ENCODE measurements at regions not wholly inside any gene's neighbourhood (a gene's known extent, or its start where the extent isn't known, plus 50 kb on each side); places are given as distances from the start of the nearest gene placed in this dataset.

GRCh38 chr18:34128436-34128835 is 96.3 kb downstream of the NOL4 start:
- Histone ChIP-seq H2AFZ (ENCODE audit: low read depth) (no peak overlapping the region), H3K9me2 (no peaks in the 10 kb centered on the region), H3K9ac (no peak overlapping the region), H3K9me3 (no peaks in the 10 kb centered on the region; the same call in 1 of the 2 replicates), H3K79me2 (ENCODE audit: insufficient read depth) (no peaks in the 10 kb centered on the region), H4K20me1 (ENCODE audit: insufficient read depth) (no peaks in the 10 kb centered on the region), H3K36me3 (replicated peaks in 1 of 2; ENCODE audit: control insufficient read depth in 1 of 2, insufficient read depth in 2 of 2, low read length in 1 of 2) (no peaks in the 10 kb centered on the region), H3K27ac (ENCODE audit: low read depth in 2 of 2, low read length in 1 of 2) (no peak overlapping the region), H3K27me3 (ENCODE audit: insufficient read depth) (no peaks in the 10 kb centered on the region), H3F3A (replicated peaks; ENCODE audit: insufficient read depth) (no peaks in the 10 kb centered on the region), H3K4me3 (ENCODE audit: low read depth in 2 of 2, low read length in 1 of 2) (no peak overlapping the region), H3K4me1 (ENCODE audit: control insufficient read depth in 1 of 2, insufficient read depth in 2 of 2, low read depth in 1 of 2, low read length in 1 of 2) (no peaks in the 10 kb centered on the region), H3K4me2 (no peak overlapping the region)
- CTCF ChIA-PET, result interaction anchor here (0.8 to 1.6 kb wide), 4 partner anchors 67 to 289 kb away, joined by 3 to 5 read pairs (median 5); no protein-coding TSS in a partner anchor
- POLR2A ChIA-PET, result no interaction called here
- TF ChIP-seq TEAD4 (IDR thresholded peaks at IDR 0.05; ENCODE audit: borderline replicate concordance, insufficient read depth), result no peak
- TF ChIP-seq ELF1 (IDR thresholded peaks at IDR 0.05), result no peak
- TF ChIP-seq REST (IDR thresholded peaks at IDR 0.05; ENCODE audit: low read depth, low read length), result no peak
- no peak for TF ChIP-seq JUND (IDR thresholded peaks at IDR 0.05)
- TF ChIP-seq SMC3 (IDR thresholded peaks at IDR 0.05; ENCODE audit: low read depth, low read length), result no peak
- no peak for TF ChIP-seq IRF3 (IDR thresholded peaks at IDR 0.05; ENCODE audit: low read depth, low read length)
- TF ChIP-seq GATA2 (CRISPR knock-in tag; IDR thresholded peaks at IDR 0.05), result no peak
- TF ChIP-seq GABPA (IDR thresholded peaks at IDR 0.05; ENCODE audit: low read depth), result no peak
- no peak for TF ChIP-seq RAD21 (IDR thresholded peaks at IDR 0.05; ENCODE audit: low read length)
- TF ChIP-seq RCOR1 (IDR thresholded peaks at IDR 0.05; ENCODE audit: low read length), result no peak
- no peak for TF ChIP-seq ZBTB33 (IDR thresholded peaks at IDR 0.05; ENCODE audit: borderline replicate concordance, low read depth)
- no peak for DNase-seq

GRCh38 chr18:34126121-34126520 is 98.6 kb downstream of the NOL4 start:
- Histone ChIP-seq H3K27me3 (ENCODE audit: insufficient read depth) (no peaks in the 10 kb centered on the region), H3F3A (replicated peaks; ENCODE audit: insufficient read depth) (no peaks in the 10 kb centered on the region), H3K27ac (ENCODE audit: low read depth in 2 of 2, low read length in 1 of 2) (no peak overlapping the region), H3K9me2 (no peaks in the 10 kb centered on the region), H3K79me2 (ENCODE audit: insufficient read depth) (no peaks in the 10 kb centered on the region), H3K4me2 (no peak overlapping the region), H3K36me3 (replicated peaks in 1 of 2; ENCODE audit: control insufficient read depth in 1 of 2, insufficient read depth in 2 of 2, low read length in 1 of 2) (no peaks in the 10 kb centered on the region), H4K20me1 (ENCODE audit: insufficient read depth) (no peaks in the 10 kb centered on the region), H2AFZ (ENCODE audit: low read depth) (no peak overlapping the region), H3K9me3 (no peaks in the 10 kb centered on the region; the same call in 1 of the 2 replicates), H3K4me1 (ENCODE audit: control insufficient read depth in 1 of 2, insufficient read depth in 2 of 2, low read depth in 1 of 2, low read length in 1 of 2) (peaks cover 0 to 3% of the 10 kb centered on the region in 2 experiments; a peak in 1 of 4 replicates), H3K9ac (no peak overlapping the region), H3K4me3 (ENCODE audit: low read depth in 2 of 2, low read length in 1 of 2) (no peak overlapping the region)
- TF ChIP-seq TEAD4 (IDR thresholded peaks at IDR 0.05; ENCODE audit: borderline replicate concordance, insufficient read depth) (no peak), NRF1 (IDR thresholded peaks at IDR 0.05; ENCODE audit: low read depth, low read length) (no peak), USF2 (IDR thresholded peaks at IDR 0.05; ENCODE audit: borderline replicate concordance, low read depth, low read length) (no peak), CTCF (IDR thresholded peaks at IDR 0.05) (no peak), FOXM1 (IDR thresholded peaks at IDR 0.05; ENCODE audit: low read depth) (no peak)
- CTCF ChIA-PET, result interaction anchor here (0.6 to 3.4 kb wide), 8 partner anchors 22 to 518 kb away, joined by 3 to 30 read pairs (median 4); no protein-coding TSS in a partner anchor
- WGBS (ENCODE audit: low lambda C conversion rate), result 73% methylated on average over 3 of the region's 3 CpGs
- POLR2A ChIA-PET, result no interaction called here
- DNase-seq, result no peak

Measured in SK-N-SH (cell line).